ENCODE measurements at regions not wholly inside any gene's neighbourhood (a gene's known extent, or its start where the extent isn't known, plus 50 kb on each side); places are given as distances from the start of the nearest gene placed in this dataset.

DNA sequence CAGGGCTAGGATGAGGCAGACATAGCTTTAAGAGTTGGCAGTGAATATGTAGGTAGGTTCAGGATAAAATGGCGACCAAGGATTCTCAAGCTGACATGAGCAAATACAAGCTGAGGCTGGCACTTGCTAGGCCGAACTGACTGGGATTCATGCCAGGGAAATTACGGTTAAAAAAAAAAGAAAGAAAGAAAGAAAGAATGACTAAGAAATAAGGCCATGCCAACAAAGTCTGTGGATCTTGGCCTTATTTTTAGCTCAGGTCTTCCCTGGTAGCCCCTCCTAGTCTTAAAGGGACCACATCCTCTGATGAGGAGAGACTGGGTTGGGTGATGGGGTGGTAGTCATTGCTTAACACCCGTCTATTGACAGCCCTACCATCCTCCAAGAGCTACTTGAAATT is 64.4 kb upstream of the KLHL13 start:
- no peak for TF ChIP-seq POLR2A (IDR thresholded peaks at IDR 0.05)
- TF ChIP-seq, protein P1, sequence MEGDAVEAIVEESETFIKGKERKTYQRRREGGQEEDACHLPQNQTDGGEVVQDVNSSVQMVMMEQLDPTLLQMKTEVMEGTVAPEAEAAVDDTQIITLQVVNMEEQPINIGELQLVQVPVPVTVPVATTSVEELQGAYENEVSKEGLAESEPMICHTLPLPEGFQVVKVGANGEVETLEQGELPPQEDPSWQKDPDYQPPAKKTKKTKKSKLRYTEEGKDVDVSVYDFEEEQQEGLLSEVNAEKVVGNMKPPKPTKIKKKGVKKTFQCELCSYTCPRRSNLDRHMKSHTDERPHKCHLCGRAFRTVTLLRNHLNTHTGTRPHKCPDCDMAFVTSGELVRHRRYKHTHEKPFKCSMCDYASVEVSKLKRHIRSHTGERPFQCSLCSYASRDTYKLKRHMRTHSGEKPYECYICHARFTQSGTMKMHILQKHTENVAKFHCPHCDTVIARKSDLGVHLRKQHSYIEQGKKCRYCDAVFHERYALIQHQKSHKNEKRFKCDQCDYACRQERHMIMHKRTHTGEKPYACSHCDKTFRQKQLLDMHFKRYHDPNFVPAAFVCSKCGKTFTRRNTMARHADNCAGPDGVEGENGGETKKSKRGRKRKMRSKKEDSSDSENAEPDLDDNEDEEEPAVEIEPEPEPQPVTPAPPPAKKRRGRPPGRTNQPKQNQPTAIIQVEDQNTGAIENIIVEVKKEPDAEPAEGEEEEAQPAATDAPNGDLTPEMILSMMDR (IDR thresholded peaks at IDR 0.05), result no peak
